ENCODE measurements at regions not wholly inside any gene's neighbourhood (a gene's known extent, or its start where the extent isn't known, plus 50 kb on each side); places are given as distances from the start of the nearest gene placed in this dataset.

GRCh38 chr1:232239998-232240397 lies 389.9 kb downstream of the SIPA1L2 start:
- Histone ChIP-seq H3K27me3 (ENCODE audit: control insufficient read depth, extremely low read depth, insufficient read depth, low read length) (no peaks in the 10 kb centered on the region), H3K27ac (ENCODE audit: control insufficient read depth, insufficient read depth, low read length) (no peak overlapping the region), H3K9me3 (ENCODE audit: control insufficient read depth, low read depth, low read length) (no peaks in the 10 kb centered on the region), H3K36me3 (ENCODE audit: control insufficient read depth in 2 of 2, extremely low read depth in 1 of 2, insufficient read depth in 2 of 2, low read length in 2 of 2) (no peaks in the 10 kb centered on the region), H3K4me1 (ENCODE audit: control insufficient read depth, extremely low read depth, insufficient read depth, low read length) (no peaks in the 10 kb centered on the region), H3K9ac (ENCODE audit: control insufficient read depth, extremely low read depth, insufficient read depth, low read length) (no peak overlapping the region), H3K4me3 (ENCODE audit: control insufficient read depth in 2 of 3, extremely low read depth in 1 of 3, insufficient read depth in 2 of 3, low read depth in 1 of 3, low read length in 3 of 3) (no peak overlapping the region), H2AFZ (ENCODE audit: control insufficient read depth, low read length) (no peak overlapping the region), H3K4me2 (ENCODE audit: control insufficient read depth, extremely low read depth, insufficient read depth, low read depth, low read length) (no peak overlapping the region), H3K79me2 (ENCODE audit: control insufficient read depth, insufficient read depth, low read length) (no peaks in the 10 kb centered on the region), H3K9me1 (ENCODE audit: control insufficient read depth, extremely low read depth, insufficient read depth, low read length) (no peaks in the 10 kb centered on the region), H4K20me1 (ENCODE audit: control insufficient read depth, extremely low read depth, insufficient read depth, low read length) (no peaks in the 10 kb centered on the region)
- FAIRE-seq (no peak), DNase-seq (ENCODE audit: low read depth, low spot score) (no peak)
- no peak for TF ChIP-seq EZH2 (IDR thresholded peaks at IDR 0.05; ENCODE audit: low read length)
- TF ChIP-seq, protein P1, sequence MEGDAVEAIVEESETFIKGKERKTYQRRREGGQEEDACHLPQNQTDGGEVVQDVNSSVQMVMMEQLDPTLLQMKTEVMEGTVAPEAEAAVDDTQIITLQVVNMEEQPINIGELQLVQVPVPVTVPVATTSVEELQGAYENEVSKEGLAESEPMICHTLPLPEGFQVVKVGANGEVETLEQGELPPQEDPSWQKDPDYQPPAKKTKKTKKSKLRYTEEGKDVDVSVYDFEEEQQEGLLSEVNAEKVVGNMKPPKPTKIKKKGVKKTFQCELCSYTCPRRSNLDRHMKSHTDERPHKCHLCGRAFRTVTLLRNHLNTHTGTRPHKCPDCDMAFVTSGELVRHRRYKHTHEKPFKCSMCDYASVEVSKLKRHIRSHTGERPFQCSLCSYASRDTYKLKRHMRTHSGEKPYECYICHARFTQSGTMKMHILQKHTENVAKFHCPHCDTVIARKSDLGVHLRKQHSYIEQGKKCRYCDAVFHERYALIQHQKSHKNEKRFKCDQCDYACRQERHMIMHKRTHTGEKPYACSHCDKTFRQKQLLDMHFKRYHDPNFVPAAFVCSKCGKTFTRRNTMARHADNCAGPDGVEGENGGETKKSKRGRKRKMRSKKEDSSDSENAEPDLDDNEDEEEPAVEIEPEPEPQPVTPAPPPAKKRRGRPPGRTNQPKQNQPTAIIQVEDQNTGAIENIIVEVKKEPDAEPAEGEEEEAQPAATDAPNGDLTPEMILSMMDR (optimal IDR thresholded peaks at IDR 0.05 in 1 of 3, IDR thresholded peaks at IDR 0.05 in 1 of 3, conservative IDR thresholded peaks at IDR 0.05 in 1 of 3; ENCODE audit: extremely low read depth in 1 of 3, insufficient read depth in 2 of 3, low read length in 3 of 3) = no peak
- dilution Hi-C loops (cut with MboI; ENCODE audit: extremely low pct_ligation_motif_present, low sequenced_read_pairs) = no loop called here

- no peak overlapping the region for H3K4me2 ChIP-seq (ENCODE audit: control insufficient read depth, extremely low read depth, insufficient read depth, low read depth, low read length)
- no peaks in the 10 kb centered on the region for H3K9me1 ChIP-seq (ENCODE audit: control insufficient read depth, extremely low read depth, insufficient read depth, low read length)
- H4K20me1 ChIP-seq (ENCODE audit: control insufficient read depth, extremely low read depth, insufficient read depth, low read length) = no peaks in the 10 kb centered on the region
- no peaks in the 10 kb centered on the region for H3K9me3 ChIP-seq (ENCODE audit: control insufficient read depth, low read depth, low read length)
- TF ChIP-seq, protein P1 (optimal IDR thresholded peaks at IDR 0.05 in 1 of 3, IDR thresholded peaks at IDR 0.05 in 1 of 3, conservative IDR thresholded peaks at IDR 0.05 in 1 of 3; ENCODE audit: extremely low read depth in 1 of 3, insufficient read depth in 2 of 3, low read length in 3 of 3) = no peak
- no peak for TF ChIP-seq EZH2 (IDR thresholded peaks at IDR 0.05; ENCODE audit: low read length)
- H3K27ac ChIP-seq (ENCODE audit: control insufficient read depth, insufficient read depth, low read length) = no peak overlapping the region
- dilution Hi-C loops (cut with MboI; ENCODE audit: extremely low pct_ligation_motif_present, low sequenced_read_pairs) = no loop called here
- H2AFZ ChIP-seq (ENCODE audit: control insufficient read depth, low read length) = no peak overlapping the region
- no peaks in the 10 kb centered on the region for H3K36me3 ChIP-seq (ENCODE audit: control insufficient read depth in 2 of 2, extremely low read depth in 1 of 2, insufficient read depth in 2 of 2, low read length in 2 of 2)
- H3K4me1 ChIP-seq (ENCODE audit: control insufficient read depth, extremely low read depth, insufficient read depth, low read length) = no peaks in the 10 kb centered on the region
- DNase-seq (ENCODE audit: low read depth, low spot score) (no peak), FAIRE-seq (no peak)
- no peaks in the 10 kb centered on the region for H3K27me3 ChIP-seq (ENCODE audit: control insufficient read depth, extremely low read depth, insufficient read depth, low read length)
- no peaks in the 10 kb centered on the region for H3K79me2 ChIP-seq (ENCODE audit: control insufficient read depth, insufficient read depth, low read length)
- no peak overlapping the region for H3K4me3 ChIP-seq (ENCODE audit: control insufficient read depth in 2 of 3, extremely low read depth in 1 of 3, insufficient read depth in 2 of 3, low read depth in 1 of 3, low read length in 3 of 3)
- no peak overlapping the region for H3K9ac ChIP-seq (ENCODE audit: control insufficient read depth, extremely low read depth, insufficient read depth, low read length)
Observed at GRCh38 chr1:232239522-232239921, 390.4 kb downstream of the SIPA1L2 start.

Measured in keratinocyte (primary cell).